ENCODE measurements at regions not wholly inside any gene's neighbourhood (a gene's known extent, or its start where the extent isn't known, plus 50 kb on each side); places are given as distances from the start of the nearest gene placed in this dataset.

GRCh38 chr14:100384277-100384676 lies 61.1 kb downstream of the SLC25A47 start (continued):
- TF ChIP-seq OVOL2 (CRISPR knock-in tag; IDR thresholded peaks at IDR 0.05; ENCODE audit: borderline replicate concordance) (no peak), E2F5 (CRISPR knock-in tag; IDR thresholded peaks at IDR 0.05) (no peak)

- Mint-ChIP-seq H3K27ac (peak overlapping the region; percentile 56), H3K4me3 (no peak overlapping the region), H3K36me3 (no peaks in the 10 kb centered on the region), H3K9me3 (no peaks in the 10 kb centered on the region), H3K4me1 (peaks cover 40% of the 10 kb centered on the region), H3K27me3 (ENCODE audit: low read depth) (no peaks in the 10 kb centered on the region)
- ChIA-PET CTCF (interaction anchor here (0.6 to 6.0 kb wide), 27 partner anchors 10 to 419 kb away, joined by 3 to 83 read pairs (median 8); no protein-coding TSS in a partner anchor), POLR2A (no interaction called here)
- DNase-seq (ENCODE audit: low spot score) (no peak), ATAC-seq (no peak)
- TF ChIP-seq AR (CRISPR knock-in tag; IDR thresholded peaks at IDR 0.05) (no peak), ZBTB43 (CRISPR knock-in tag; IDR thresholded peaks at IDR 0.05) (no peak), TCF7 (CRISPR knock-in tag; IDR thresholded peaks at IDR 0.05; ENCODE audit: low read depth) (no peak), CREB1 (CRISPR knock-in tag; IDR thresholded peaks at IDR 0.05) (no peak), FOXJ3 (CRISPR knock-in tag; IDR thresholded peaks at IDR 0.05; ENCODE audit: borderline replicate concordance) (no peak), ZNF232 (CRISPR knock-in tag; IDR thresholded peaks at IDR 0.05) (no peak), NFATC4 (CRISPR knock-in tag; IDR thresholded peaks at IDR 0.05) (no peak), MLX (CRISPR knock-in tag; IDR thresholded peaks at IDR 0.05) (no peak), ZNF671 (CRISPR knock-in tag; IDR thresholded peaks at IDR 0.05) (no peak)
These were observed 62.0 kb downstream of the SLC25A47 start for GRCh38 chr14:100384819-100385813.

GRCh38 chr14:100386121-100386520 lies 63.0 kb downstream of the SLC25A47 start:
- DNase-seq (ENCODE audit: low spot score) (no peak), ATAC-seq (no peak)
- Mint-ChIP-seq H3K4me3 (no peak overlapping the region), H3K9me3 (no peaks in the 10 kb centered on the region), H3K27ac (no peak overlapping the region), H3K4me1 (peaks cover 42% of the 10 kb centered on the region), H3K36me3 (no peaks in the 10 kb centered on the region), H3K27me3 (ENCODE audit: low read depth) (no peaks in the 10 kb centered on the region)
- CTCF ChIA-PET: interaction anchor here (1.4 to 6.0 kb wide), 15 partner anchors 9 to 271 kb away, joined by 3 to 83 read pairs (median 16); no protein-coding TSS in a partner anchor
- TF ChIP-seq IRF2 (CRISPR knock-in tag; IDR thresholded peaks at IDR 0.05; ENCODE audit: borderline replicate concordance, low read depth) (no peak), GTF2I (CRISPR knock-in tag; conservative IDR thresholded peaks at IDR 0.05) (no peak), CBFB (CRISPR knock-in tag; IDR thresholded peaks at IDR 0.05; ENCODE audit: low read depth) (no peak), PREB (CRISPR knock-in tag; IDR thresholded peaks at IDR 0.05; ENCODE audit: borderline replicate concordance) (no peak), ATF3 (CRISPR knock-in tag; conservative IDR thresholded peaks at IDR 0.05) (no peak), ELF4 (CRISPR knock-in tag; IDR thresholded peaks at IDR 0.05; ENCODE audit: low read depth) (no peak)
- POLR2A ChIA-PET: no interaction called here
